ENCODE measurements at regions not wholly inside any gene's neighbourhood (a gene's known extent, or its start where the extent isn't known, plus 50 kb on each side); places are given as distances from the start of the nearest gene placed in this dataset.

DNA sequence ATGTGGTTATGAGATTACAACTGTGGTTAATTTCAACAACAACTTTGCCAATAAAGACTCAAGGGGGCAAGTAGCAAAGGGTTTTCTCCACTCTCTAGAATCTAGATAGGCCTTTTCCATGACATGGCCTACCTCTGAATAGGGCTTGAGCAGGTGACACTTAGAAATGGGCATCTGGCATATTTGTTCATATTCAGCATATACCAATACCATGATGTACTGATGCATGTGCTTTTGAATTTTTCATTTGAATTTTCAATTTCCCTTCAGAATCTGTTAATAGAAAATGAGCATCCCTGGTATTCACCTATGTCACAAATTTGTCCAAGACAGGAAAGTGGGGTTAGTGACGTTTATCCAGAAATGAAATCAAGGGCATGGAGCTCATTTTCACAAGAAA lies 757.5 kb upstream of the NRSN1 start:
- DNase-seq (ENCODE audit: low spot score) = no peak
- WGBS = 96% methylated on average over 1 of the region's 1 CpG
- Histone ChIP-seq H3K9ac (ENCODE audit: low read depth in 1 of 2, low read length in 2 of 2) (no peak overlapping the region), H3K9me3 (ENCODE audit: control insufficient read depth in 4 of 4, low read length in 3 of 4) (peaks cover 0 to 1% (median 0%) of the 10 kb centered on the region in 4 donors), H3K27ac (ENCODE audit: low read depth in 1 of 2, low read length in 2 of 2) (no peak overlapping the region), H3K4me3 (ENCODE audit: low read depth in 1 of 3, low read length in 3 of 3) (no peak overlapping the region), H3K4me1 (ENCODE audit: control insufficient read depth in 4 of 4, insufficient read depth in 4 of 4, low read length in 3 of 4) (no peaks in the 10 kb centered on the region), H3K27me3 (ENCODE audit: control insufficient read depth in 4 of 4, insufficient read depth in 4 of 4, low read length in 3 of 4) (no peaks in the 10 kb centered on the region), H3K36me3 (ENCODE audit: control insufficient read depth in 4 of 4, insufficient read depth in 3 of 4, low read depth in 1 of 4, low read length in 3 of 4) (no peaks in the 10 kb centered on the region)
- TF ChIP-seq, protein P1, sequence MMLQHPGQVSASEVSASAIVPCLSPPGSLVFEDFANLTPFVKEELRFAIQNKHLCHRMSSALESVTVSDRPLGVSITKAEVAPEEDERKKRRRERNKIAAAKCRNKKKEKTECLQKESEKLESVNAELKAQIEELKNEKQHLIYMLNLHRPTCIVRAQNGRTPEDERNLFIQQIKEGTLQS (IDR thresholded peaks at IDR 0.05) = no peak
- TF ChIP-seq, protein P2, sequence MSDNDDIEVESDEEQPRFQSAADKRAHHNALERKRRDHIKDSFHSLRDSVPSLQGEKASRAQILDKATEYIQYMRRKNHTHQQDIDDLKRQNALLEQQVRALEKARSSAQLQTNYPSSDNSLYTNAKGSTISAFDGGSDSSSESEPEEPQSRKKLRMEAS (IDR thresholded peaks at IDR 0.05) = no peak
- TF ChIP-seq TAF1 (conservative IDR thresholded peaks at IDR 0.05) = no peak
- TF ChIP-seq, protein P3, sequence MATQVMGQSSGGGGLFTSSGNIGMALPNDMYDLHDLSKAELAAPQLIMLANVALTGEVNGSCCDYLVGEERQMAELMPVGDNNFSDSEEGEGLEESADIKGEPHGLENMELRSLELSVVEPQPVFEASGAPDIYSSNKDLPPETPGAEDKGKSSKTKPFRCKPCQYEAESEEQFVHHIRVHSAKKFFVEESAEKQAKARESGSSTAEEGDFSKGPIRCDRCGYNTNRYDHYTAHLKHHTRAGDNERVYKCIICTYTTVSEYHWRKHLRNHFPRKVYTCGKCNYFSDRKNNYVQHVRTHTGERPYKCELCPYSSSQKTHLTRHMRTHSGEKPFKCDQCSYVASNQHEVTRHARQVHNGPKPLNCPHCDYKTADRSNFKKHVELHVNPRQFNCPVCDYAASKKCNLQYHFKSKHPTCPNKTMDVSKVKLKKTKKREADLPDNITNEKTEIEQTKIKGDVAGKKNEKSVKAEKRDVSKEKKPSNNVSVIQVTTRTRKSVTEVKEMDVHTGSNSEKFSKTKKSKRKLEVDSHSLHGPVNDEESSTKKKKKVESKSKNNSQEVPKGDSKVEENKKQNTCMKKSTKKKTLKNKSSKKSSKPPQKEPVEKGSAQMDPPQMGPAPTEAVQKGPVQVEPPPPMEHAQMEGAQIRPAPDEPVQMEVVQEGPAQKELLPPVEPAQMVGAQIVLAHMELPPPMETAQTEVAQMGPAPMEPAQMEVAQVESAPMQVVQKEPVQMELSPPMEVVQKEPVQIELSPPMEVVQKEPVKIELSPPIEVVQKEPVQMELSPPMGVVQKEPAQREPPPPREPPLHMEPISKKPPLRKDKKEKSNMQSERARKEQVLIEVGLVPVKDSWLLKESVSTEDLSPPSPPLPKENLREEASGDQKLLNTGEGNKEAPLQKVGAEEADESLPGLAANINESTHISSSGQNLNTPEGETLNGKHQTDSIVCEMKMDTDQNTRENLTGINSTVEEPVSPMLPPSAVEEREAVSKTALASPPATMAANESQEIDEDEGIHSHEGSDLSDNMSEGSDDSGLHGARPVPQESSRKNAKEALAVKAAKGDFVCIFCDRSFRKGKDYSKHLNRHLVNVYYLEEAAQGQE (IDR thresholded peaks at IDR 0.05) = no peak
- no peak for TF ChIP-seq FOXA2 (IDR thresholded peaks at IDR 0.05)
- TF ChIP-seq RXRA (IDR thresholded peaks at IDR 0.05) = no peak
- no peak for TF ChIP-seq GABPA (IDR thresholded peaks at IDR 0.05 in 1 of 2, conservative IDR thresholded peaks at IDR 0.05 in 1 of 2)
- no peak for TF ChIP-seq YY1 (IDR thresholded peaks at IDR 0.05)
- no peak for TF ChIP-seq FOXA1 (IDR thresholded peaks at IDR 0.05)
- TF ChIP-seq, protein P4, sequence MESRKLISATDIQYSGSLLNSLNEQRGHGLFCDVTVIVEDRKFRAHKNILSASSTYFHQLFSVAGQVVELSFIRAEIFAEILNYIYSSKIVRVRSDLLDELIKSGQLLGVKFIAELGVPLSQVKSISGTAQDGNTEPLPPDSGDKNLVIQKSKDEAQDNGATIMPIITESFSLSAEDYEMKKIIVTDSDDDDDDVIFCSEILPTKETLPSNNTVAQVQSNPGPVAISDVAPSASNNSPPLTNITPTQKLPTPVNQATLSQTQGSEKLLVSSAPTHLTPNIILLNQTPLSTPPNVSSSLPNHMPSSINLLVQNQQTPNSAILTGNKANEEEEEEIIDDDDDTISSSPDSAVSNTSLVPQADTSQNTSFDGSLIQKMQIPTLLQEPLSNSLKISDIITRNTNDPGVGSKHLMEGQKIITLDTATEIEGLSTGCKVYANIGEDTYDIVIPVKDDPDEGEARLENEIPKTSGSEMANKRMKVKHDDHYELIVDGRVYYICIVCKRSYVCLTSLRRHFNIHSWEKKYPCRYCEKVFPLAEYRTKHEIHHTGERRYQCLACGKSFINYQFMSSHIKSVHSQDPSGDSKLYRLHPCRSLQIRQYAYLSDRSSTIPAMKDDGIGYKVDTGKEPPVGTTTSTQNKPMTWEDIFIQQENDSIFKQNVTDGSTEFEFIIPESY (IDR thresholded peaks at IDR 0.05) = no peak

DNA sequence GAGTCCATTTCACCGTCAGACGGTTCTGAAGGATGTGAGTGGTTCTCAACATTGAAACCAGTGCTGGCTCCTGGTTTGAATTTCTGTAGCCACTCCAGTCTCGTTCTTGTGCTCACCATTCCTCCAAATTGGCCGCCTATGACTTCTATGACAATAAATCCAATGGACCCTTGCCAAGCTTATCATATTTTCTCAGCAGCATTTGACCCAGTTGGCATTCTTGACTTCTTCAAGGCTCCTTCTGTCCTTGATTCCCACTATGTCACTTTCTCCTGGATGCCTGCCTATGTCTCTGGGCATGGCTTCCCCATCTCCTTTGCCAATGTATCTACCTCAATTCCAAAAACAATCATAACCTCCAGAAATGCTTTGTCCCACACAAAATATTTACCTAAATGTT lies 756.0 kb upstream of the NRSN1 start:
- DNase-seq (ENCODE audit: low spot score) = no peak
- peaks cover 0 to 1% (median 0%) of the 10 kb centered on the region in 4 donors for H3K9me3 ChIP-seq (ENCODE audit: control insufficient read depth in 4 of 4, low read length in 3 of 4)
- TF ChIP-seq HNF4A (conservative IDR thresholded peaks at IDR 0.05) (no peak), FOXA1 (IDR thresholded peaks at IDR 0.05) (no peak), FOXA2 (IDR thresholded peaks at IDR 0.05) (no peak), YY1 (IDR thresholded peaks at IDR 0.05) (no peak), HNF4G (IDR thresholded peaks at IDR 0.05) (no peak), SP1 (IDR thresholded peaks at IDR 0.05) (no peak), RAD21 (IDR thresholded peaks at IDR 0.05) (no peak), RXRA (IDR thresholded peaks at IDR 0.05) (no peak), GABPA (IDR thresholded peaks at IDR 0.05 in 1 of 2, conservative IDR thresholded peaks at IDR 0.05 in 1 of 2) (no peak), JUND (IDR thresholded peaks at IDR 0.05) (no peak), EGR1 (IDR thresholded peaks at IDR 0.05; ENCODE audit: low read depth in 2 of 2) (no peak), TAF1 (conservative IDR thresholded peaks at IDR 0.05) (no peak), NR2F2 (IDR thresholded peaks at IDR 0.05) (no peak)
- TF ChIP-seq, protein P4 (IDR thresholded peaks at IDR 0.05) = no peak
- TF ChIP-seq, protein P1 (IDR thresholded peaks at IDR 0.05) = no peak
- TF ChIP-seq, protein P5, sequence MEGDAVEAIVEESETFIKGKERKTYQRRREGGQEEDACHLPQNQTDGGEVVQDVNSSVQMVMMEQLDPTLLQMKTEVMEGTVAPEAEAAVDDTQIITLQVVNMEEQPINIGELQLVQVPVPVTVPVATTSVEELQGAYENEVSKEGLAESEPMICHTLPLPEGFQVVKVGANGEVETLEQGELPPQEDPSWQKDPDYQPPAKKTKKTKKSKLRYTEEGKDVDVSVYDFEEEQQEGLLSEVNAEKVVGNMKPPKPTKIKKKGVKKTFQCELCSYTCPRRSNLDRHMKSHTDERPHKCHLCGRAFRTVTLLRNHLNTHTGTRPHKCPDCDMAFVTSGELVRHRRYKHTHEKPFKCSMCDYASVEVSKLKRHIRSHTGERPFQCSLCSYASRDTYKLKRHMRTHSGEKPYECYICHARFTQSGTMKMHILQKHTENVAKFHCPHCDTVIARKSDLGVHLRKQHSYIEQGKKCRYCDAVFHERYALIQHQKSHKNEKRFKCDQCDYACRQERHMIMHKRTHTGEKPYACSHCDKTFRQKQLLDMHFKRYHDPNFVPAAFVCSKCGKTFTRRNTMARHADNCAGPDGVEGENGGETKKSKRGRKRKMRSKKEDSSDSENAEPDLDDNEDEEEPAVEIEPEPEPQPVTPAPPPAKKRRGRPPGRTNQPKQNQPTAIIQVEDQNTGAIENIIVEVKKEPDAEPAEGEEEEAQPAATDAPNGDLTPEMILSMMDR (IDR thresholded peaks at IDR 0.05; ENCODE audit: low read depth, low read length, missing input control) = no peak
- TF ChIP-seq, protein P2 (IDR thresholded peaks at IDR 0.05) = no peak

More for the DNA sequence above, 756.0 kb upstream of the NRSN1 start:
- Histone ChIP-seq H3K27me3 (ENCODE audit: control insufficient read depth in 4 of 4, insufficient read depth in 4 of 4, low read length in 3 of 4) (no peaks in the 10 kb centered on the region), H3K4me3 (ENCODE audit: low read depth in 1 of 3, low read length in 3 of 3) (no peak overlapping the region), H3K27ac (ENCODE audit: low read depth in 1 of 2, low read length in 2 of 2) (no peak overlapping the region), H3K9ac (ENCODE audit: low read depth in 1 of 2, low read length in 2 of 2) (no peak overlapping the region), H3K4me1 (ENCODE audit: control insufficient read depth in 4 of 4, insufficient read depth in 4 of 4, low read length in 3 of 4) (no peaks in the 10 kb centered on the region), H3K36me3 (ENCODE audit: control insufficient read depth in 4 of 4, insufficient read depth in 3 of 4, low read depth in 1 of 4, low read length in 3 of 4) (no peaks in the 10 kb centered on the region)
- WGBS = 92% methylated on average over 4 of the region's 4 CpGs
